HG02981 (cell line): ENCODE measurements at regions not wholly inside any gene's neighbourhood (a gene's known extent, or its start where the extent isn't known, plus 50 kb on each side); places are given as distances from the start of the nearest gene placed in this dataset.
A peak's percentile ranks its signal among the peaks of the same experiment; 100 is the strongest.
"Not testable (repeated sequence)": the region's sequence is repeated elsewhere in the genome, so short reads cannot be mapped to it uniquely, and the experiment has no call there.

Experiments
- ATAC-seq: cut with Tn5 transposase; IDR thresholded peaks from one replicate; pipeline ENCODE4 v1.9.1; 2021; ENCODE audit warnings: mild to moderate bottlenecking, moderate library complexity; ENCODE audit not compliant: unreplicated experiment

DNA sequence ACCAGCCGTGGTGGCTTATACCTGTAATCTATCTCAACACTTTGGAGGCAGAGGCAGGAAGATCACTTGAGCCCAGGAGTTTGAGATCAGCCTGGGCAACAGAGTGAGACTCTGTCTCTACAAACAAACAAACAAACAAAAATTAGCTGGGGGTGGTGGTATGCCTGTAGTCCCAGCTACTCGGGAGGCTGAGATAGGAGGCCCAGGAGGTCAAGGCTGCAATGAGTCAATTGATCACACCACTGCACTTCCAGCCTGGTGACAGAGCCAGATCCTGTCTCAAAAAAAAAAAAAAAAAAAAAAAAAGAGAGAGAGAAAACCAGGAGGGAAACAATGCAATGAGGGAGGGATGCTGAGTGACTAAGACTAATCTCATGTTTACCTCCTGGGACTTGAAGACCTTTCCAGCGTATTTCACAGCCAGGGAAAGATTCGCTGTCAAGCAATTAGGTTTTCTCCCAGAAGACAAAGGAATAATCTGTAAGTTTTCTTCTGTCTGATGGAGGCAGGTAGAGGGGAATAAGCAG is 51.1 kb upstream of the MIER3 start:
- ATAC-seq, result no peak

DNA sequence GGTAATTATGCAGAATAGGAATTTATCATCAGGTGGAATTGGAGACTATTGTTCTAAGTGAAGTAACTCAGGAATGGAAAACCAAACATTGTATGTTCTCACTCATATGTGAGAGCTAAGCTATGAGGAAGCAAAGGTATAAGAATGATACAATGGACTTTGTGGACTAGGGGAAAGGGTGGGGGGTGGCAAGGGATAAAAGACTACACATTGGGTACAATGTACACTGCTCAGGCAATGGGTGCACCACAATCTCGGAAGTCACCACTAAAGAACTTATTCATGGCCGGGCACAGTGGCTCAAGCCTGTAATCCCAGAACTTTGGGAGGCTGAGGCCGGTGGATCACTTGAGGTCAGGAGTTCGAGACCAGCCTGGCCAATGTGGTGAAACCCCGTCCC is 51.6 kb upstream of the MIER3 start:
- not testable (repeated sequence) for ATAC-seq

DNA sequence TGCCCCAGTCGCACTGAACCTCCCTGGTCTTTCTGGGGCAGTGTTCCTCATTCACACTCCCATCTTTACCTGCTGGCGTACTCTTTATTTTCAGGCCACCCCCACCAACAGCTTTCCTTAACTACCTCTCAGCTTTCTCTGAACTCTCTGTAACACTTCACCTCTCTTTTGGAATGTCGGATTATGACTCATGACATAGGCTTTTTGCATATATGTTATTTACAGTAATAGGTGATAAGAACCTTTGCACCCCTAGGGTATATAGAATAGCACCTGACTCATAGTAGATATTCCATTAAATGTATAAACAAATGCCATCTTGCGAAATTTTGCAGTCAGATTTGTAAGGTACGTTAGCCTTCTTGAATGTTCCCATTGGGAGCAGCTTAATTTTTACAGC is 52.9 kb upstream of the MIER3 start:
- no peak for ATAC-seq

DNA sequence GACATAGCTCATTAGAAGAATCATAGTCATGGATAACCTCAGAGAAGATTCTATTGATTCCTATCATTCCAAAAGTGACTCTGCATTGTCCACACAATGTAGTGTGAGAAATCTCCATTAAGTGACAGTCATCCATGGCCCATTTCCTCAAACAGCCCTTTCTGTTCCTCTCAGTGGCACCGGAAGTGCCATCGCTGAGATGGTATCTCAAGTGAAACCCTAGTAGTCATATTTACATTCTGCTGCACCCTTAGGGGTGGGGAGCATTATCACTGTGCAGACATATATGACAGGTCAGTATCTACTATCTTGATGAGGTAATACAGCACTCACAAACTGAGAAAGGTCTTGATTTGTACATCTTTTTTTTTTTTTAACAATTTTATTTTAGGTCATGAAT is 55.4 kb upstream of the MIER3 start:
- peak; percentile 80 for ATAC-seq

DNA sequence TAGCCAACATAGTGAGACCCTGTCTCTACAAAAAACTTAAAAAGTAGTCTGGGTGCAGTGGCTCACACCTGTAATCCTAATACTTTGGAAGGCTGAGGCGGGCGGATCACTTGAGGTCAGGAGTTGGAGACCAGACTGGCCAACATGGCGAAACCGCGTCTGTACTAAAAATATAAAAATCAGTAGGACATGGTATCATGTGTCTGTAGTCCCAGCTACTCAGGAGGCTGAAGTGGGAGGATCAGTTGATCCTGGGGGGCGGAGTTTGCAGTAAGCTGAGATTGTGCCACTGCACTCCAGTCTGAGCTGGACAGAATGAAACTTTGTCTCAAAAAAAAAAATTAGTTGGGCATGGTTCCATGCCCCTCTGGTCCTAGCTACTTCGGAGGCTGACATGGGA is 57.9 kb upstream of the MIER3 start:
- no peak for ATAC-seq

DNA sequence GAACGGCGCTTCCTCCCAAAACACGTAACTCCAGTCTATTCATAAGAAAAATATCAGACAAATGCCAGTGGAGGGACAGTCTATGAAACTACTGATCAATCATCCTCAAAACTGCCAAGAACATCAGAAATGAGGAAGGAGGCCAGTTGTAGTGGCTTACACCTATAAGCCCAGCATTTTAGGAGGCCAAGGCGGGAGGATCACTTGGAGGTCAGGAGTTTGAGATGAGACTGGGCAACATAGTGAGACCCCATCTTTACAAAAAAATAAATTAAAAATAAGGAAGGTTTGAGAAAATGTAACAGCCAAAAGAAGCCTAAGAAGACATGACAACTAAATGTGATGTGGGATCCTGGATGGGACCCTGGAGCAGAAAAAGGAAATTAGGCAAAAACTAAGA is 58.9 kb upstream of the MIER3 start:
- ATAC-seq, result no peak

DNA sequence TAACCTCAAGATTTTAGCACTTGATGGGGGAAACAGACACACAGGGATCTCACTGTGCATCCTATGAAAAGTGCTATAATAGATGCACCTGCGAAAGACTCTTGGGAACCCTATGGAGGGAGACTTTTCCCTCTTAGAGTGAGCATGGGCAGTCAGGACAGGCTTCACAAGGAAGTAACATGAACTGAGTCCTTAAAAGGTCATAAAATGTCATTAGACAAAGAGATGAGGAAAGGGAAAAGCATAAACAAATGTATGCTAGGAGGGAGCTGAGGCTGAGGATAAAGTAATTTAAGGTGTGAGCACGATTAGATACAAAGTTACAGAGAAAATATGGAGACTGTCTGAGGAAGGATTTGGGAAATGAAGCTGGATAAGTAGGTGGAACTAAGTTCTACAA is 60.6 kb upstream of the MIER3 start:
- ATAC-seq, result no peak

DNA sequence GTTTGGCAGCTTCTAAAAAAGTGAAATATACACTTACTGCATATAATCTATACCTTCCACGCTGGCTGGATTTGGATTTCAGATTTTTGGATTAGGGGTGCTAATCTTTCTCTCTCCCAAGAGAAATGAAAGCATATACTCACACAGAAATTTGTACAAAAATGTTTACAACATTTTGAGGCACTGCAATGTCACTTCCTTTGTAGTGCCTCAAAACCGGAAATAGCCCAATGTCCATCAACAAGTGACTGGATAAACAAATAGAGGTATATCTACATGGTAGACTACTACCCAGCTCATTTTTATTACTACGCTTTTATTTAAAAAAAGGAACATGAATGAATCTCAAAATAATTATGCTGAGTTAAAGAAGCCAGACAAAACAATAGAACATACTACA is 74.0 kb upstream of the MIER3 start:
- no peak for ATAC-seq

DNA sequence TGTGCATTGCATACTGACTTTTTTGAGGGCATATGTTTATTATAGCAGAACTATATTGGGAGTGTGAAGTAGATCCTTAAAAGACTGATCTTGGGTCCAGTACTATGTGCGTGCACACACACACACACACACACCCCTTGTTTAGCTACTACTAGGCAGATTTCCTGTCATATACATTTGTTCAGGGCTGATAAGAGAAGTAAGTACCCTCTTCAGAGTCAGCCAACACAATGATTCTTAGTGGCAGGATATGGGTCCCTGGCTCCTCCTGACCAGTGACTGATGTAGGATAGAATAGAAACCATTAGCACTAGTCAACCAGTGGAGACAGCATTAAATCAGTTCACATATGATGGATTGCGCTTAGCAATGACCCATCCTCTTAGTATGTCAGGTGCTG is 76.2 kb upstream of the MIER3 start:
- ATAC-seq, result no peak

DNA sequence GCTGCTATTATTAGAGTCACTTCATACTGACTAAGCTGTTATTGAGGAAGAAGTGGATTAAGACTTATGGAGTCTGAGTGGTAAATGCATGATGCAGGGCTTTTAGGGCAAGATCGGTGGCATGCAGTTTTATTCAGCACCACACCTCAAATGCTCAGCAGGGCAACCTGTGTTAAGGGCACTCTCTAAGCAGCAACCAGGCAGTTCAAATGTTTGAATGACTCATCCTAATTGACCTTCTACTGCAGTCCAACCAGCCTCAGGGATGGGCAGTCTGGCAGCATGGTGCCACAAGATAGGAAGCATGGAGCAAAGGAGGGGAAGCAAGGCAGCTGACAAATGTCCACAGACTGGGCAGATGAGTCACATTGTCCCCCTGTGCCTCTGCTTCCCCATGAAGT is 80.2 kb upstream of the MIER3 start:
- ATAC-seq, result no peak

DNA sequence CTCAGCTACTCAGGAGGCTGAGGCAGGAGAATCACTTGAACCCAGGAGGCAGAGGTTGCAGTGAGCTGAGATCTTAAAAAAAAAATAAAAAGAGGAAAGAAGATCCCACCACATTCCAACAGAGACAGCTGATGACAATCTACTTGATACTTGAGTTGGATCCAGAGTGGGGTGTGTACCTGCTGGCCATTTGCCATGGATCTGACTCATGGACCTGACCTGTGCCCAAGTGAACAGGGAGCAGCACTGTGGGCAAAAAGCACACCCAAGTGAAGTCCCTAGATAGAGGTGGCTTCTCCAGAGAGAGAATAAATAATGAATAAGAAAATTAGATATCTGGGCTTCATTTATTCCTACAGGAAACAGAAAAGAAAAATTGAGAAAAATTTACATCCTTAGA is 81.2 kb upstream of the MIER3 start:
- ATAC-seq, result no peak

DNA sequence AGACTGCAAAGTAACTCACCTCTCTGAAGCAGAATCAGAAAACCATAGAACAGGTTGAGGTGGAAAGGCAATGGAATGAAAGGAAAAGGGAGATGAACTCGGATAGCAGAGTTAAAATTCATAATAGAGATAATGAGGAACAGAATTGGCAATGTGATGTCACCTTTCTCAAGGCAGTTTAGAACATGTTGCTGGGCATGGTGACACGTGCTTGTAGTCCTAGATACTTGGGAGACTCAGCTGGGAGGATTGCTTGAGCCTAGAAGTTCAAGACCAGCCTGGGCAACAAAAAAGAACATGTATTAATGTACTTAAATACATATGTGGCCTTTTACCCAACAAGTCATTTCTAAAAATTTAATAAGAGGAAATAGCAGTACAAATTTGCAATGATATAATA is 81.6 kb upstream of the MIER3 start:
- ATAC-seq, result no peak

DNA sequence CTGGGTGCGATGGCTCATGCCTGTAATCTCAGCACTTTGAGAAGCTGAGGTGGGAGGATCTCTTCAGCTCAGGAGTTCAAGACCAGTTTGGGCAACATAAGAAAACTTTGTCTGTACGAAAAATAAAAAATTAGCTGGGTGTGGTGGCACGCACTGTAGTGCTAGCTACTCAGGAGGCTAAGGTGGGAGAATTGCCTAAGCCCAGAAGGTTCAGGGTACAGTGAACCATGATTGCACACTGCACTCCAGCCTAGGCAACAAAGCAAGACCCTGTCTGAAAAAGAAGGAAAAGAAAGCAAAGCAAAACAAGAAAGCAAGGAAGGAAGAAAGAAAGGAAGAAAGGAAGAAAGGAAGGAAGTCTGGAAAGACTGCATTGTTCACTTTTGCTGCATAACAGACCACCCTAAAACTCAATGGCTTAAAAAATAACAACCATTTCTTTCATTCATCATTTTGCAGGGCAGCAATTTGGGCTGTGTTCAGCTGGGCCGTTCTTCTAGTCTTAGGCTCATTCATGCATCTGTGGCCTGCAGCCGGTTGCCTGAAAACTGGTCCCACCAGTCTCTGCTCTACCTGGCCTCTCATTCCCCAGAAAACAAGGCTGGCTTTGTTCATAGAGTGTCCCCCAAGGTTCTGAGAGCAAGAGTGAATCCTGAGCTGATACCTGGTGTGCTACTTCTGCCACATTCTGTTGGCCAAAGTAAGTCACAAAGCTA is 82.4 kb upstream of the MIER3 start:
- no peak for ATAC-seq

DNA sequence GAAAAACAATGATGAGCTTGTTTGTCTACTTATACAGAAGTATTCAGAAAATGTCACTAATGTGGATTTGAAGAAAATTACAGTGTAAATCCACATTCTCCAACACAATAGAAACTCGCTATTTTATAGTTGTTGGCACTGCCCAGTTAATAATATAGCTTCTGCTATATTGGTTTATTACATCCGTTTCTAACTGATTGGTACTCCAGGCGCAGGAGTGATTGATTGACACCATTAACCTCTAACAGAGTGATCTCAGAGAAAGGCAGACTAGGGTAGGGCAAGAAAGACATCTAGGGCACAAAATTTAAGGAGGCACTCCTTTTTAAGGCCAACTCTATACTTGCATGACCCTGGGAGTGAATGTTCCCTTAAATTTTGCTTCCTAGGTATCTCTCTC is 84.0 kb upstream of the MIER3 start:
- no peak for ATAC-seq

DNA sequence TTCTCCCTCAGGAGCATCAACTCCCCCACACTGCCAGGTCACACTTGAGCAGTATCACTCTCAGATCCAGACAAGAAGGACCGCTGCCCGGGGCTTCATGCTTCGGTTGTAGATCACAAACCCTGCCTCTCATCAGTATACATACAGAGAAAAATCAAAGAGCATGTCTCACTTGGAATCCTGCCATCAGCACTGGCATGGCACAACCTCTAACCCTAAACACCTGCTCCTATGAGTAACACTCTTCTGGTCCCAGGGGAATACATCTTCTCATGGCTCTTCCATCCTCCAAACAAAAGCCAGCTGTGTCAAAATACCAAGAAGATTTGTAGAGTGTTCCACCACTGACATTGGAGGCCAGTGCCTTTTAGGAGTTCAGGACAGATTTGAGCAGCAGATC is 84.8 kb upstream of the MIER3 start:
- no peak for ATAC-seq

DNA sequence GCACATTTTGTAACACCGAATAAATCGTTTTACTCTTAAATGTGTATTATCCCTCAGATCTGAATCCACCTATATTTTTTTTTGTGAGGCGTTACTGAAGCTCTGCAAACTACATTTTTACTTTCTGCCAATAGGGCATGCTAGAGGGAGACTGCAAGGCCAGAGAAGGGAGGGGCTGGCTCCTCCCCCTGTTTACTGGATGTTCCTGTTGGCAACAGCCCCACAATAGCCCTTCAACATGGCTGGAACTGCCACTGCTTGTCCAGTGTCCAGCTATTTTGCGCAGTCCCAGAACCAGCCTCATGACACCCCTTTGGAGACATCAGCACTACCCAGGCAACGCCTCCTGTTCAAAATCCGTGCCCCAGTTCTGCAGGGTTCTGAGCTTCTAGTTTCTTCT is 85.4 kb upstream of the MIER3 start:
- no peak for ATAC-seq

DNA sequence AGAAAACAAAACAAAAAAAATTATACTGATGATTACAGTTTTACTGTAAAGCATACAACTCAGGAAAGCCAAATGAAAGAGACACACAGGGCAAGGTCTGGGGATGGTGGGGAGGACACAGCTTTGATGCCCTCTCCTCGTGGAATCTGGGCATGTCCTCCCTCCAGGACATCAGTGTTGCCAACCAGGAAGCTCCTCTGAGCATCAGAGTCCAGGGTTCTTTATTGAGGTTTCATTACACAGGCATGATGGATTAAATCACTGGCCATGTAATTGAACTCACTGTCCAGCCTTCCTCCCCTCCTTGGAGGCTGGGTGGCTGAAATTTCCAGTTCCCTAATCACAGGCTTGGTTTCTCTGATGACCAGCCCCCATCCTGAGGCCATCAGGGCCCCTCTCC is 89.6 kb upstream of the MIER3 start:
- no peak for ATAC-seq

DNA sequence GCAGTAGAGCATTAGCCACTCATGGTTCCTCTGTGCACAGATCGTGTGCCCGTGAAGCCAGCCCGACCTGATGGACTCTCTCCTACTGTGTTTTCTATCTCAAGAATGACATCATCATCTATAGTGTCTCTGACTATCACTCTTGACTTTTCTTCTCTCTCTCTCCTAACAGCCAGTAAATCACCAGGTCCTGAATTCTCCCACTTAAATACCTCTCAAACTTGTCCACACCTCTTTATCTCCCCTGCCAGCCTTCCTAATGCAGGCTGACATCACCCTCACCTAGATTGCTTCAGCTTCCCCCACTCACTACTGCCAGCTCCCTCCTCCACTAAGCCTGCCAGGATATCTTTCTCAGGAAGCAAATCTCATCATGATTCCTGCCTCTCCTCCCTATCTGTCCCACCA is 90.6 kb upstream of the MIER3 start:
- ATAC-seq, result no peak

DNA sequence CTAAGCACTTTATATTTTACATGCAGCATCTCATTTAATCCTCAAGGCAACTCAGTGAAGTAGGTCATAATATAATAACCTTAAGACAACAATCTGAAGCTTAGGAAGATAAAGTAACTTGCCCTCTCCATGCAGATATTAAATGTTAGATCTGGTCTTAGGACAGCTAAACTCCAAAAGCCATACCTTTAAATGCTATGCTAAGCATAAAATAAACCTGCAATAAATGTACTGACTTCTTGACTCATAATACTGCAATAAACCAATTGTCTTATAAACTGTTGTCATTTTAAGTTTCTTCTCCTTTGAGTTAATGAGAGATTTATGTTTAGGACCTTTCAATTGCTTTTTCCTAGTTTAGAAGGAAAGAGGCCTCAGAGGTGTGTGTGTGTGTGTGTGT is 102.2 kb upstream of the MIER3 start:
- no peak for ATAC-seq

DNA sequence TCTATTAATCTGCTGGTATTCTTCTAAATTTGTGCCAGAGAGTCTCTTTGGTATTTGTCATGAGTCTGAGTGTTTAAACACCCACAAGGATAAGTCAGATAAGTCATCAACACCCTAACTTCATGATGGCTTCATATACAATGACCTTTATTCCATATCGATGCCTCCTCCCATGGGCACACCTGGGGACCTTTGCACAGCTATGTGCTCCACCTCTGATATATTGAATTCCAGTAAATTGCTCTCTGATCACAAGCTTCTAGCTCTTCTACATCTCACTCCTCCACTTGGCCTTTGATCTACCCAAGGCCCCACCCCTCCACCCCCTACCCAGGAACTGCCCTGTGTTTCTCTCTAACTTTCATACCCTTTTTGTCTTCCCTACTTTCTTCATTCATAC is 102.7 kb upstream of the MIER3 start:
- ATAC-seq, result no peak

DNA sequence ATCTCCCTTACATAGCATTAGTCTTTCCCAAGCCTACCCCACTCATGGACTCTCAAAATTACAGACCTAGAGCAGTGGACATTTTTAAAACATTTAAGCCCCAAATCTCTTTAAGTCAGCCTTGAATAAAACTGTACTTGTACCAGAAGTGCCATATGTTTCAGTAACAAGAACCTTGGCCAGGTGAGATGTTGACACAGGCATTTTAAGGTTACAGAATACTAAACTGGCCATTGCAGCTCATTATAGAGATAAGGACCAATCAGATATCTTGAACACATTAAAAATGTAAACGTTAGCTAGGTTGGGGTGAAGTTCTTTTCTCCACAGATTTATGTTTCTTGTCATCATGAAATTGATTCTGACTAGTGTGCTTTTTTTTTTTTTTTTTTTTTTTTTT is 103.8 kb upstream of the MIER3 start:
- no peak for ATAC-seq

DNA sequence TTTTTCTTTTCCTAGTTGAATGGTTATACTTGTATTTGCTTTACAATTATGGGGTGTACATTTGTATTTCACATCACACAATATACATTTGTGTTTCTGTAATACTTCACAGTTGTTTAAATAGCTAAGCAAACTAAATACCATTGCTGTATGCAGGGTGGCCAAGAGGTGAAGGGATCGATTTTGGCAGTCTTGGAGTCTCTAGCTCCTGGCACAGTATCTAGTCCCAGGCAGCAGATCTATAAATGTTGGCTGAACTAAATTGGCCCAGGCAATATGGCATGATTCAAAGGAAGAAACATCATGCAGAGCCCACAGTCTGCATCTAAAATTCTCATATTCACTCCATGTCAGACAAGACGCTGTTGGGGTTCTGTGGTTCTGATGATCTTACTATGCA is 110.1 kb upstream of the GPBP1 start:
- ATAC-seq, result no peak

DNA sequence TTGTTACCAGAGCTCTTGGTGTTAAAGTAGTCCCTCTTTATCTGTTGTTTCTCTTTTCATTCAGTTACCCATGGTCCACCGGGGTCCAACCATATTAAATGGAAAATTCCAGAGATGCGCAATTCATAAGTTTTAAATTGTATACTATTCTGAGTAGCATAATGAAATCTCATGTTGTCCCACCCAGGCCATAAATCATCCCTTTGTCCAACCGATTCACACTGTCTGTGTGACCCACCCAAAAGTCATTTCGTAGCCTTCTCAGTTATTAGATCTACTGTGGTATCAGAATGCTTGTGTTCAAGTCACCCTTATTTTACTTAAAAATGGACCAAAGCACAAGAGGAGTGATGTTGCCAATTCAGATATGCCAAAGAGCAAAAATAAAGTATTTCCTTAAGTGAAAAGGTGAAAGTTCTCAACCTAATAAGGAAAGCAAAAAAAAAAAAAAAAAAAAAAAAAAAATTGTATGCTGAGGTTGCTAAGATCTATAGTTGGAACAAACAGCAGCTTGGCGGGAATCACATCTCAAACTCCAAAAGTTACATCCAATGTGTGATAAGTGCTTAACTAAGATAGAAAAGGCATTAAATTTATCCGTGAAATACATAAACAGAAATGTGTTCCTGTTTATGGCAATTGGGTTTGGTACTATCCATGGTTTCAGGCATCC is 106.8 kb upstream of the GPBP1 start:
- no peak for ATAC-seq
